ENCODE measurements at regions not wholly inside any gene's neighbourhood (a gene's known extent, or its start where the extent isn't known, plus 50 kb on each side); places are given as distances from the start of the nearest gene placed in this dataset.

DNA sequence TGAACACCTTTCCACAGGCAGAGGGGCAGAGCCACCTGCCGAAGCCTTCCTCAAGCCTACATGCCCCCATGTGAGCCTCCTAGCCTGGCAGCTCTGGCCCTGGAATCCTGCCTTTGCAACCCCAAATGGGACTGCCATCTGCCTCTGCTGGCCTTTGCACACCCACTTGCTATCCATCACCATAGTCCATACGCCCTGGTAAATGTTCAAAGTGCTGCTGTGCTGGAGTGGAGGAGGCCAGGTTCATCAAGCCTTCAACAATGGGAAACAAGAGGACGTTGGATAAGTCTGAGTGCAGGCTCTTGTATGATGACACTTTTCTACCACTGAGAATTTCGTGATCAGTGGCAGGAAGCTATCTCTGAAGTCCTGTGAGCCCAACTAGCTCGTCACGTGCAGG lies 159.8 kb downstream of the MED10 start:
- H3K79me2 ChIP-seq (ENCODE audit: control insufficient read depth, insufficient read depth, low read length) = no peaks in the 10 kb centered on the region
- no peak overlapping the region for H3K27ac ChIP-seq (ENCODE audit: insufficient read depth, low read length)
- TF ChIP-seq, protein P1, sequence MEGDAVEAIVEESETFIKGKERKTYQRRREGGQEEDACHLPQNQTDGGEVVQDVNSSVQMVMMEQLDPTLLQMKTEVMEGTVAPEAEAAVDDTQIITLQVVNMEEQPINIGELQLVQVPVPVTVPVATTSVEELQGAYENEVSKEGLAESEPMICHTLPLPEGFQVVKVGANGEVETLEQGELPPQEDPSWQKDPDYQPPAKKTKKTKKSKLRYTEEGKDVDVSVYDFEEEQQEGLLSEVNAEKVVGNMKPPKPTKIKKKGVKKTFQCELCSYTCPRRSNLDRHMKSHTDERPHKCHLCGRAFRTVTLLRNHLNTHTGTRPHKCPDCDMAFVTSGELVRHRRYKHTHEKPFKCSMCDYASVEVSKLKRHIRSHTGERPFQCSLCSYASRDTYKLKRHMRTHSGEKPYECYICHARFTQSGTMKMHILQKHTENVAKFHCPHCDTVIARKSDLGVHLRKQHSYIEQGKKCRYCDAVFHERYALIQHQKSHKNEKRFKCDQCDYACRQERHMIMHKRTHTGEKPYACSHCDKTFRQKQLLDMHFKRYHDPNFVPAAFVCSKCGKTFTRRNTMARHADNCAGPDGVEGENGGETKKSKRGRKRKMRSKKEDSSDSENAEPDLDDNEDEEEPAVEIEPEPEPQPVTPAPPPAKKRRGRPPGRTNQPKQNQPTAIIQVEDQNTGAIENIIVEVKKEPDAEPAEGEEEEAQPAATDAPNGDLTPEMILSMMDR (conservative IDR thresholded peaks at IDR 0.05 in 1 of 2, IDR thresholded peaks at IDR 0.05 in 1 of 2; ENCODE audit: low read depth in 1 of 2, low read length in 2 of 2) = no peak
- H2AFZ ChIP-seq (ENCODE audit: low read length) = no peak overlapping the region
- H3K36me3 ChIP-seq (ENCODE audit: control insufficient read depth, insufficient read depth, low read length) = no peaks in the 10 kb centered on the region
- H3K9me3 ChIP-seq (ENCODE audit: control insufficient read depth, insufficient read depth, low read depth, low read length) = no peaks in the 10 kb centered on the region
- H3K9ac ChIP-seq (ENCODE audit: insufficient read depth, low read length) = no peak overlapping the region
- no peaks in the 10 kb centered on the region for H3K27me3 ChIP-seq (ENCODE audit: control insufficient read depth, insufficient read depth, low read length)
- DNase-seq (ENCODE audit: low read depth in 2 of 2) = no peak
- H3K4me2 ChIP-seq (ENCODE audit: extremely low read depth, insufficient read depth, low read length) = no peak overlapping the region
- no peaks in the 10 kb centered on the region for H4K20me1 ChIP-seq (ENCODE audit: control insufficient read depth, extremely low read depth, insufficient read depth, low read length)
- H3K4me3 ChIP-seq (replicated peaks in 1 of 4; ENCODE audit: control extremely low read depth in 1 of 4, insufficient read depth in 1 of 4, low read depth in 3 of 4, low read length in 4 of 4) = no peak overlapping the region
- no peaks in the 10 kb centered on the region for H3K4me1 ChIP-seq (ENCODE audit: control insufficient read depth, extremely low read depth, insufficient read depth, low read length)

DNA sequence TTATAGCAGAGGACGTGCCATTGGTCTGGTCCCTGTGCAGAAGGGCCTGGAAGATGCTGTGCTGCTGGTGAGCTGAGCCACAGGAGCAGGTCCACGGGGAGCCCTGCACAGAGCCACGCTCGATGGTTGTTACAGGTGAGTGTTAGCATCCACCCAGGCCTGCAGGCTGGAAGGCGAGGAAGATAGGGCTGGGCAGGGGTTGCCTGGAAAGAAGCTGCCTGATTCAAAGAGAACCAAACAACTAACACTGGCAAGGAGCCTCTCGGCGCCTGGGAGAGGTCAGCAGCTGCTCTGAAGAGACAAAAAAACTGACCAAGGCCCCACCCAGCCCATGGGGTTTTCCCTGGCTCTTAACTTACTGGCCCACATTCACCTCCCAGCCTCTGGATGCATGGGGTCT lies 160.2 kb downstream of the MED10 start:
- no peaks in the 10 kb centered on the region for H3K79me2 ChIP-seq (ENCODE audit: control insufficient read depth, insufficient read depth, low read length)
- TF ChIP-seq, protein P1 (conservative IDR thresholded peaks at IDR 0.05 in 1 of 2, IDR thresholded peaks at IDR 0.05 in 1 of 2; ENCODE audit: low read depth in 1 of 2, low read length in 2 of 2) = no peak
- no peak for TF ChIP-seq EZH2 (IDR thresholded peaks at IDR 0.05; ENCODE audit: low read length, missing control alignments)
- H3K4me1 ChIP-seq (ENCODE audit: control insufficient read depth, extremely low read depth, insufficient read depth, low read length) = no peaks in the 10 kb centered on the region
- no peak overlapping the region for H3K27ac ChIP-seq (ENCODE audit: insufficient read depth, low read length)
- H3K4me2 ChIP-seq (ENCODE audit: extremely low read depth, insufficient read depth, low read length) = no peak overlapping the region
- H3K27me3 ChIP-seq (ENCODE audit: control insufficient read depth, insufficient read depth, low read length) = no peaks in the 10 kb centered on the region
- H4K20me1 ChIP-seq (ENCODE audit: control insufficient read depth, extremely low read depth, insufficient read depth, low read length) = no peaks in the 10 kb centered on the region
- H2AFZ ChIP-seq (ENCODE audit: low read length) = no peak overlapping the region
- no peaks in the 10 kb centered on the region for H3K9me3 ChIP-seq (ENCODE audit: control insufficient read depth, insufficient read depth, low read depth, low read length)
- DNase-seq (ENCODE audit: low read depth in 2 of 2) = no peak
- no peak overlapping the region for H3K4me3 ChIP-seq (replicated peaks in 1 of 4; ENCODE audit: control extremely low read depth in 1 of 4, insufficient read depth in 1 of 4, low read depth in 3 of 4, low read length in 4 of 4)
- no peak overlapping the region for H3K9ac ChIP-seq (ENCODE audit: insufficient read depth, low read length)
- no peaks in the 10 kb centered on the region for H3K36me3 ChIP-seq (ENCODE audit: control insufficient read depth, insufficient read depth, low read length)

- H3K79me2 ChIP-seq (ENCODE audit: control insufficient read depth, insufficient read depth, low read length) = no peaks in the 10 kb centered on the region
- no peak overlapping the region for H3K4me2 ChIP-seq (ENCODE audit: extremely low read depth, insufficient read depth, low read length)
- no peak for DNase-seq (ENCODE audit: low read depth in 2 of 2)
- no peak overlapping the region for H3K4me3 ChIP-seq (replicated peaks in 1 of 4; ENCODE audit: control extremely low read depth in 1 of 4, insufficient read depth in 1 of 4, low read depth in 3 of 4, low read length in 4 of 4)
- no peaks in the 10 kb centered on the region for H4K20me1 ChIP-seq (ENCODE audit: control insufficient read depth, extremely low read depth, insufficient read depth, low read length)
- no peaks in the 10 kb centered on the region for H3K4me1 ChIP-seq (ENCODE audit: control insufficient read depth, extremely low read depth, insufficient read depth, low read length)
- H3K36me3 ChIP-seq (ENCODE audit: control insufficient read depth, insufficient read depth, low read length) = no peaks in the 10 kb centered on the region
- TF ChIP-seq, protein P1 (conservative IDR thresholded peaks at IDR 0.05 in 1 of 2, IDR thresholded peaks at IDR 0.05 in 1 of 2; ENCODE audit: low read depth in 1 of 2, low read length in 2 of 2) = no peak
- TF ChIP-seq EZH2 (IDR thresholded peaks at IDR 0.05; ENCODE audit: low read length, missing control alignments) = no peak
- H3K27me3 ChIP-seq (ENCODE audit: control insufficient read depth, insufficient read depth, low read length) = no peaks in the 10 kb centered on the region
- H3K9me3 ChIP-seq (ENCODE audit: control insufficient read depth, insufficient read depth, low read depth, low read length) = no peaks in the 10 kb centered on the region
- H2AFZ ChIP-seq (ENCODE audit: low read length) = no peak overlapping the region
- H3K9ac ChIP-seq (ENCODE audit: insufficient read depth, low read length) = no peak overlapping the region
- H3K27ac ChIP-seq (ENCODE audit: insufficient read depth, low read length) = no peak overlapping the region
Observed at GRCh38 chr5:6216471-6217075, 161.8 kb downstream of the MED10 start.

All from fibroblast of lung (primary cell).